ENCODE measurements at regions not wholly inside any gene's neighbourhood (a gene's known extent, or its start where the extent isn't known, plus 50 kb on each side); places are given as distances from the start of the nearest gene placed in this dataset.

GRCh38 chr12:69150796-69151127 lies 88.6 kb upstream of the CPSF6 start:
- Histone ChIP-seq H3K27me3 (no peaks in the 10 kb centered on the region), H3K36me3 (no peaks in the 10 kb centered on the region), H3K27ac (no peak overlapping the region), H3K4me1 (ENCODE audit: low read depth) (no peaks in the 10 kb centered on the region), H3K9me3 (ENCODE audit: low read depth) (no peaks in the 10 kb centered on the region), H3K4me3 (no peak overlapping the region)
- TF ChIP-seq, protein P1, sequence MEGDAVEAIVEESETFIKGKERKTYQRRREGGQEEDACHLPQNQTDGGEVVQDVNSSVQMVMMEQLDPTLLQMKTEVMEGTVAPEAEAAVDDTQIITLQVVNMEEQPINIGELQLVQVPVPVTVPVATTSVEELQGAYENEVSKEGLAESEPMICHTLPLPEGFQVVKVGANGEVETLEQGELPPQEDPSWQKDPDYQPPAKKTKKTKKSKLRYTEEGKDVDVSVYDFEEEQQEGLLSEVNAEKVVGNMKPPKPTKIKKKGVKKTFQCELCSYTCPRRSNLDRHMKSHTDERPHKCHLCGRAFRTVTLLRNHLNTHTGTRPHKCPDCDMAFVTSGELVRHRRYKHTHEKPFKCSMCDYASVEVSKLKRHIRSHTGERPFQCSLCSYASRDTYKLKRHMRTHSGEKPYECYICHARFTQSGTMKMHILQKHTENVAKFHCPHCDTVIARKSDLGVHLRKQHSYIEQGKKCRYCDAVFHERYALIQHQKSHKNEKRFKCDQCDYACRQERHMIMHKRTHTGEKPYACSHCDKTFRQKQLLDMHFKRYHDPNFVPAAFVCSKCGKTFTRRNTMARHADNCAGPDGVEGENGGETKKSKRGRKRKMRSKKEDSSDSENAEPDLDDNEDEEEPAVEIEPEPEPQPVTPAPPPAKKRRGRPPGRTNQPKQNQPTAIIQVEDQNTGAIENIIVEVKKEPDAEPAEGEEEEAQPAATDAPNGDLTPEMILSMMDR (IDR thresholded peaks at IDR 0.05; ENCODE audit: low read depth, low read length), result no peak
- DNase-seq (ENCODE audit: low read depth in 1 of 2, low spot score in 1 of 2), result no peak

GRCh38 chr12:69151254-69151764 lies 88.1 kb upstream of the CPSF6 start:
- no peak overlapping the region for H3K4me3 ChIP-seq
- no peaks in the 10 kb centered on the region for H3K36me3 ChIP-seq
- no peak overlapping the region for H3K27ac ChIP-seq
- no peaks in the 10 kb centered on the region for H3K9me3 ChIP-seq (ENCODE audit: low read depth)
- no peak for DNase-seq (ENCODE audit: low read depth in 1 of 2, low spot score in 1 of 2)
- no peaks in the 10 kb centered on the region for H3K27me3 ChIP-seq
- TF ChIP-seq, protein P1 (IDR thresholded peaks at IDR 0.05; ENCODE audit: low read depth, low read length), result no peak
- no peaks in the 10 kb centered on the region for H3K4me1 ChIP-seq (ENCODE audit: low read depth)

- no peak overlapping the region for H3K4me3 ChIP-seq
- H3K9me3 ChIP-seq (ENCODE audit: low read depth), result no peaks in the 10 kb centered on the region
- TF ChIP-seq, protein P1 (IDR thresholded peaks at IDR 0.05; ENCODE audit: low read depth, low read length), result peak; percentile 95
Observed at GRCh38 chr12:69154585-69155363, 84.6 kb upstream of the CPSF6 start.

GRCh38 chr12:69157023-69157655 lies 82.2 kb upstream of the CPSF6 start:
- Histone ChIP-seq H3K27ac (no peak overlapping the region), H3K9me3 (ENCODE audit: low read depth) (no peaks in the 10 kb centered on the region), H3K4me1 (ENCODE audit: low read depth) (no peaks in the 10 kb centered on the region), H3K27me3 (no peaks in the 10 kb centered on the region), H3K36me3 (no peaks in the 10 kb centered on the region), H3K4me3 (no peak overlapping the region)
- peak; percentile 89 to 90 for DNase-seq (ENCODE audit: low read depth in 1 of 2, low spot score in 1 of 2)
- TF ChIP-seq, protein P1 (IDR thresholded peaks at IDR 0.05; ENCODE audit: low read depth, low read length), result peak; percentile 99

More at GRCh38 chr12:69154585-69155363, 84.6 kb upstream of the CPSF6 start:
- Histone ChIP-seq H3K27me3 (no peaks in the 10 kb centered on the region), H3K27ac (no peak overlapping the region), H3K36me3 (no peaks in the 10 kb centered on the region), H3K4me1 (ENCODE audit: low read depth) (no peaks in the 10 kb centered on the region)
- peak; percentile 70 to 85 for DNase-seq (ENCODE audit: low read depth in 1 of 2, low spot score in 1 of 2)

GRCh38 chr12:69161829-69162228 lies 77.5 kb upstream of the CPSF6 start:
- TF ChIP-seq, protein P1 (IDR thresholded peaks at IDR 0.05; ENCODE audit: low read depth, low read length), result no peak

More at GRCh38 chr12:69161829-69162228, 77.5 kb upstream of the CPSF6 start:
- DNase-seq (ENCODE audit: low read depth in 1 of 2, low spot score in 1 of 2), result peak in 1 of 2 donors; percentile 16
- H3K36me3 ChIP-seq, result no peaks in the 10 kb centered on the region
- no peak overlapping the region for H3K27ac ChIP-seq
- H3K9me3 ChIP-seq (ENCODE audit: low read depth), result no peaks in the 10 kb centered on the region
- no peaks in the 10 kb centered on the region for H3K27me3 ChIP-seq
- no peak overlapping the region for H3K4me3 ChIP-seq
- peaks cover 10% of the 10 kb centered on the region for H3K4me1 ChIP-seq (ENCODE audit: low read depth)
